K562 (cell line): ENCODE measurements at regions not wholly inside any gene's neighbourhood (a gene's known extent, or its start where the extent isn't known, plus 50 kb on each side); places are given as distances from the start of the nearest gene placed in this dataset.

Source experiments
- ATAC-seq: fragments of 200-7000 bp; cut with Tn5 transposase; 3 replicates; pipeline ENCODE4 v1.9.1; 2020; ENCODE audit warnings: moderate library complexity
- BruUV-seq: library from RNA; stranded (reverse); fragments of 400-500 nt; replicated peaks from 2 replicates; lab custom pipeline; 2021; lab: Mats Ljungman, UMichigan
- CTCF ChIA-PET: fragments of 300-600 bp; formaldehyde crosslinking; extraction: SDS; loops from one replicate; lab custom pipeline; 2021; ENCODE audit warnings: low intra/inter-chr PET ratio; lab: Yijun Ruan, JAX
- POLR2A ChIA-PET: fragments of 300-600, 350-650 bp; sonication (Branson Sonifier 250); formaldehyde crosslinking; extraction: SDS; loops from one replicate; lab custom pipeline; 2021; ENCODE audit warnings: antibody characterized with exemption, inconsistent platforms; lab: Yijun Ruan, JAX
- DNase-seq, 4 experiments: peaks; one replicate each; pipeline versions ENCODE4 v3.0.0 to v3.0.0-alpha.2; 2011 to 2018; ENCODE audit warnings: low spot score in 3 of 4, mixed read lengths in 3 of 4; ENCODE audit errors: extremely low read depth in 1 of 4
- FAIRE-seq: peaks from 2 replicates; lab custom pipeline; 2011; peaks lifted over from hg19 to GRCh38; lab: Jason Lieb, UNC
- H2AFZ ChIP-seq: 2 replicates; pipeline ENCODE4 v1.6.0; 2011; ENCODE audit warnings: low read depth, low read length, control low read depth, inconsistent platforms
- H3K27ac ChIP-seq: fragments of 200-600 bp; 3 replicates; pipeline ENCODE4 v1.8.0; 2011; ENCODE audit warnings: low read depth, mild to moderate bottlenecking, control low read depth, inconsistent platforms, low read length, moderate library complexity, mixed read lengths; ENCODE audit errors: extremely low read depth
- H3K27me3 ChIP-seq, 2 experiments: fragments of 300-600 bp in 1 of 2; 2 replicates in 1 of 2; 3 replicates in 1 of 2; pipeline versions ENCODE4 v1.6.0 to v1.8.0; 2011; ENCODE audit warnings: inconsistent platforms in 2 of 2, low read length in 2 of 2, mild to moderate bottlenecking in 1 of 2, mixed read lengths in 1 of 2, moderate library complexity in 1 of 2; ENCODE audit not compliant: control insufficient read depth in 2 of 2, insufficient read depth in 2 of 2
- H3K36me3 ChIP-seq: fragments of 300-600 bp; 3 replicates; pipeline ENCODE4 v1.8.0; 2011; ENCODE audit warnings: mild to moderate bottlenecking, low read length, inconsistent platforms; ENCODE audit not compliant: control insufficient read depth, insufficient read depth
- H3K4me1 ChIP-seq, 2 experiments: fragments of 200-600 bp in 1 of 2; replicated peaks in 1 of 2; 2 replicates in 1 of 2; 3 replicates in 1 of 2; pipeline versions ENCODE4 v1.5.1 to v1.8.0; 2011; ENCODE audit warnings: inconsistent platforms in 2 of 2, low read length in 2 of 2, mild to moderate bottlenecking in 1 of 2, mixed read lengths in 1 of 2, moderate library complexity in 1 of 2; ENCODE audit not compliant: control insufficient read depth in 2 of 2, insufficient read depth in 2 of 2
- H3K4me2 ChIP-seq: 2 replicates; pipeline ENCODE4 v1.6.1; 2011; ENCODE audit warnings: low read length, control low read depth, inconsistent platforms, mixed read lengths; ENCODE audit not compliant: insufficient read depth
- H3K4me3 ChIP-seq: fragments of 200-600 bp; sonication (generic), shearing (Covaris generic); 2 replicates; pipeline ENCODE4 v1.5.1; 2016; ENCODE audit warnings: control low read depth, inconsistent platforms
- H3K79me2 ChIP-seq: fragments of 200-600 bp; 3 replicates; pipeline ENCODE4 v1.8.0; 2011; ENCODE audit warnings: low read length, inconsistent platforms; ENCODE audit not compliant: control insufficient read depth, insufficient read depth
- H3K9ac ChIP-seq, 2 experiments: 2 replicates each; pipeline versions ENCODE4 v1.6.0 to v1.6.1; 2011; ENCODE audit warnings: low read depth in 2 of 2, low read length in 2 of 2, control low read depth in 1 of 2, inconsistent platforms in 1 of 2, mild to moderate bottlenecking in 1 of 2, mixed read lengths in 1 of 2; ENCODE audit not compliant: insufficient read depth in 1 of 2
- H3K9me1 ChIP-seq: one replicate; pipeline ENCODE4 v1.6.0; 2011; ENCODE audit warnings: inconsistent platforms, mild to moderate bottlenecking, low read length, moderate library complexity; ENCODE audit not compliant: control insufficient read depth, insufficient read depth
- H3K9me3 ChIP-seq: replicated peaks from 2 replicates; pipeline ENCODE4 v1.5.1; 2011; ENCODE audit warnings: low read depth, low read length, inconsistent platforms; ENCODE audit not compliant: control insufficient read depth, insufficient read depth
- H4K20me1 ChIP-seq: replicated peaks from 2 replicates; pipeline ENCODE4 v1.6.1; 2011; ENCODE audit warnings: low read length, inconsistent platforms, mixed read lengths; ENCODE audit not compliant: control insufficient read depth, insufficient read depth
- ARNT ChIP-seq, 2 experiments: fragments of 450-650 bp; IDR thresholded peaks; 2 replicates each; pipeline ENCODE4 v1.6.1; 2016; ENCODE audit warnings: mild to moderate bottlenecking in 1 of 2
- BRD9 ChIP-seq: fragments of 450-650 bp; IDR thresholded peaks from 2 replicates; pipeline ENCODE4 v1.6.1; 2018; ENCODE audit warnings: low read depth; ENCODE audit not compliant: partially characterized antibody
- CREB1 ChIP-seq, 2 experiments: sonication (generic) in 1 of 2; formaldehyde crosslinking in 1 of 2; IDR thresholded peaks; 2 replicates each; pipeline versions ENCODE4 v1.6.1 to v1.8.0; 2012 to 2022; ENCODE audit warnings: inconsistent platforms in 1 of 2, mild to moderate bottlenecking in 1 of 2, missing genetic modification reagents in 1 of 2, moderate library complexity in 1 of 2
- FOXM1 ChIP-seq, 2 experiments: fragments of 450-650 bp in 1 of 2; sonication (generic) in 1 of 2; formaldehyde crosslinking in 1 of 2; IDR thresholded peaks; 2 replicates each; pipeline versions ENCODE4 v1.6.1 to v1.9.0; 2017 to 2022; ENCODE audit warnings: low read depth in 2 of 2, mild to moderate bottlenecking in 2 of 2, missing genetic modification reagents in 1 of 2, moderate library complexity in 1 of 2
- ILF3 ChIP-seq: fragments of 450-650 bp; IDR thresholded peaks from 2 replicates; pipeline ENCODE4 v1.6.1; 2018; ENCODE audit warnings: antibody characterized with exemption, mild to moderate bottlenecking, moderate library complexity, borderline replicate concordance
- SOX6 ChIP-seq: fragments of 450-650 bp; IDR thresholded peaks from 2 replicates; pipeline ENCODE4 v1.6.1; 2014; ENCODE audit warnings: mild to moderate bottlenecking
- SP2 ChIP-seq: IDR thresholded peaks from 2 replicates; pipeline ENCODE4 v1.6.1; 2011; ENCODE audit warnings: mild to moderate bottlenecking, low read depth, low read length, moderate library complexity; ENCODE audit not compliant: poor library complexity, severe bottlenecking; ENCODE audit errors: extremely low read depth
- ZNF146 ChIP-seq: IDR thresholded peaks from one replicate; pipeline ENCODE4 v1.6.1; 2018; ENCODE audit warnings: missing compliant biosample characterization; ENCODE audit not compliant: unreplicated experiment
- ZNF224 ChIP-seq: sonication (generic); formaldehyde crosslinking; IDR thresholded peaks from 2 replicates; pipeline ENCODE4 v1.8.0; 2022; ENCODE audit warnings: mild to moderate bottlenecking, missing genetic modification reagents
- WGBS: fragments of 100-300 bp; shearing (Covaris generic); methylation state at CpG from one replicate; pipeline ENCODE4 v1.1.6; 2016; ENCODE audit warnings: low coverage, mixed read lengths; ENCODE audit not compliant: insufficient coverage; ENCODE audit errors: missing lambda C conversion rate; 5-methylcytosine and 5-hydroxymethylcytosine counted together
- in situ Hi-C: fragments of 300-500 bp; cut with MboI; formaldehyde crosslinking; loops from 4 replicates; pipeline ENCODE4 v1.15.0; 2018; ENCODE audit warnings: inconsistent platforms, mixed read lengths
- intact Hi-C: fragments of 100-400 bp; cut with micrococcal nuclease; formaldehyde crosslinking; loops from 2 replicates; pipeline ENCODE4 v1.14.2; 2022

- TF ChIP-seq SP2 (no peak), ARNT (IDR thresholded peaks at IDR 0.05) (no peak), ILF3 (no peak), ZNF224 (CRISPR knock-in tag) (no peak), ZNF146 (CRISPR knock-in tag) (no peak), BRD9 (no peak), CREB1 (IDR thresholded peaks at IDR 0.05) (no peak), CREB1 (CRISPR knock-in tag; IDR thresholded peaks at IDR 0.05) (no peak), FOXM1 (IDR thresholded peaks at IDR 0.05; ENCODE audit: low read depth) (no peak), FOXM1 (CRISPR knock-in tag; IDR thresholded peaks at IDR 0.05; ENCODE audit: low read depth) (no peak), SOX6 (no peak)
- ATAC-seq (no peak), DNase-seq (no peak), FAIRE-seq (no peak)
- ChIA-PET CTCF (no interaction called here), POLR2A (no interaction called here)
- Histone ChIP-seq H3K36me3 (no peaks in the 10 kb centered on the region), H3K9me1 (no peaks in the 10 kb centered on the region), H3K4me1 (no peaks in the 10 kb centered on the region; a peak in 1 of 5 replicates), H3K4me3 (no peak overlapping the region), H3K27me3 (peaks cover 0 to 23% of the 10 kb centered on the region in 2 experiments; a peak in 2 of 5 replicates), H3K9ac (no peak overlapping the region), H3K27ac (no peak overlapping the region), H2AFZ (no peak overlapping the region), H3K9me3 (no peaks in the 10 kb centered on the region), H3K4me2 (no peak overlapping the region), H3K79me2 (no peaks in the 10 kb centered on the region), H4K20me1 (0 out of 2 replicates have a peak, but pooled peaks cover 3% of the 10 kb centered on the region)
- in situ Hi-C loops (no loop called here), intact Hi-C loops (no loop called here)
- no TSS peak for BruUV-seq
- 2% methylated on average over 12 of the region's 19 CpGs for WGBS
Measured at GRCh38 chr10:124321433-124322089, 97.2 kb downstream of the OAT start.
